Heart right ventricle (tissue), 16 donors: ENCODE measurements at regions not wholly inside any gene's neighbourhood (a gene's known extent, or its start where the extent isn't known, plus 50 kb on each side); places are given as distances from the start of the nearest gene placed in this dataset.

Experiments
- ATAC-seq, 8 donors: fragments of 200-7000 bp; cut with Tn5 transposase; one replicate each; pipeline ENCODE4 v1.9.1; 2020; ENCODE audit warnings: mild to moderate bottlenecking in 8 of 8, moderate library complexity in 8 of 8, moderate number of reproducible peaks in 1 of 8
- DNase-seq, 2 donors: peaks; one replicate each; pipeline ENCODE4 v3.0.0-alpha.2; 2020
- H3K27ac ChIP-seq, 10 donors: fragments of 200-600 bp; sonication (generic) in 2 of 10; one replicate each; pipeline versions ENCODE4 v1.5.0 to v1.8.0; 2020 to 2022; ENCODE audit warnings: mild to moderate bottlenecking in 3 of 10
- H3K27me3 ChIP-seq, 7 donors: fragments of 200-600 bp; one replicate each; pipeline ENCODE4 v1.8.0; 2021 to 2022; ENCODE audit warnings: mild to moderate bottlenecking in 2 of 7
- H3K36me3 ChIP-seq, 9 donors: fragments of 200-600 bp; sonication (generic) in 1 of 9; one replicate each; pipeline versions ENCODE4 v1.5.0 to v1.8.0; 2020 to 2022; ENCODE audit warnings: mild to moderate bottlenecking in 2 of 9
- H3K4me1 ChIP-seq, 9 donors: fragments of 200-600 bp; sonication (generic) in 1 of 9; one replicate each; pipeline versions ENCODE4 v1.5.0 to v1.8.0; 2020 to 2022; ENCODE audit warnings: mild to moderate bottlenecking in 4 of 9
- H3K4me3 ChIP-seq, 10 donors: fragments of 200-600 bp; sonication (generic) in 2 of 10; one replicate each; pipeline versions ENCODE4 v1.5.0 to v1.8.0; 2020 to 2022; ENCODE audit warnings: mild to moderate bottlenecking in 7 of 10, moderate library complexity in 2 of 10
- H3K9me3 ChIP-seq, 11 donors: fragments of 200-600 bp in 10 of 11; sonication (generic) in 2 of 11; one replicate each; pipeline versions ENCODE4 v1.5.0 to v1.8.0; 2013 to 2022; ENCODE audit warnings: mild to moderate bottlenecking in 2 of 11, control low read depth in 1 of 11, moderate library complexity in 1 of 11
- WGBS, 2 donors: extraction: QIAGEN DNeasy Blood & Tissue Kit; methylation state at CpG; one replicate each; pipeline ENCODE4 v1.1.7; 2013; ENCODE audit warnings: inconsistent platforms in 1 of 2; 5-methylcytosine and 5-hydroxymethylcytosine counted together
- intact Hi-C, 10 donors: fragments of 100-400 bp; cut with DNase I; formaldehyde crosslinking; loops; one replicate each; pipeline versions ENCODE4 v1.11.1 to v1.14.2; 2022
- TF ChIP-seq, protein P1 (sequence below), 9 donors: fragments of 200-600 bp; sonication (generic) in 2 of 9; IDR thresholded peaks; one replicate each; pipeline versions ENCODE4 v1.5.0 to v1.8.0; 2021 to 2022; ENCODE audit warnings: antibody characterized with exemption in 9 of 9, mild to moderate bottlenecking in 5 of 9, moderate library complexity in 1 of 9
- donor health status: Arrhythmogenic right ventricular cardiomyopathy.
- donor health status: ischemic (EF 13 %, LVEDD 7.1; RV severe dilation, severe dysfunction).
- donor health status: healthy with polysubstance abuse.
- donor health status: DM: no; HTN: yes; CAD: no.
- donor health status: DM: no; HTN: no; CAD: no.
- donor health status: ischemic (EF 25% LVEDD 6.9; RV normal size, moderate dysfunction).
- donor health status: ischemic (EF 25% LVEDD 5.7; RV mildly dilated, moderate dysfunction).
- donor health status: healthy.
- donor health status: DM: yes; HTN: yes; CAD: no.
- donor health status: Ischemic cardiomyopathy.
- donor health status: ischemic (EF 35%, LVEDD 5.7; RV mildly dilated, moderate dysfunction).
- donor health status: nonischemic (EF 11% LVEDD 7.7; RV severe dilation, severe dysfunction).
- donor health status: DM: yes; HTN: yes; CAD: no.
- donor health status: PGD.
- donor health status: ischemic (EF 29% LVEDD 5.4; RV normal size, mild dysfunction).
- donor health status: nonischemic (EF 23%, LVEDD 6.1; RV moderate dilation, normal function).

DNA sequence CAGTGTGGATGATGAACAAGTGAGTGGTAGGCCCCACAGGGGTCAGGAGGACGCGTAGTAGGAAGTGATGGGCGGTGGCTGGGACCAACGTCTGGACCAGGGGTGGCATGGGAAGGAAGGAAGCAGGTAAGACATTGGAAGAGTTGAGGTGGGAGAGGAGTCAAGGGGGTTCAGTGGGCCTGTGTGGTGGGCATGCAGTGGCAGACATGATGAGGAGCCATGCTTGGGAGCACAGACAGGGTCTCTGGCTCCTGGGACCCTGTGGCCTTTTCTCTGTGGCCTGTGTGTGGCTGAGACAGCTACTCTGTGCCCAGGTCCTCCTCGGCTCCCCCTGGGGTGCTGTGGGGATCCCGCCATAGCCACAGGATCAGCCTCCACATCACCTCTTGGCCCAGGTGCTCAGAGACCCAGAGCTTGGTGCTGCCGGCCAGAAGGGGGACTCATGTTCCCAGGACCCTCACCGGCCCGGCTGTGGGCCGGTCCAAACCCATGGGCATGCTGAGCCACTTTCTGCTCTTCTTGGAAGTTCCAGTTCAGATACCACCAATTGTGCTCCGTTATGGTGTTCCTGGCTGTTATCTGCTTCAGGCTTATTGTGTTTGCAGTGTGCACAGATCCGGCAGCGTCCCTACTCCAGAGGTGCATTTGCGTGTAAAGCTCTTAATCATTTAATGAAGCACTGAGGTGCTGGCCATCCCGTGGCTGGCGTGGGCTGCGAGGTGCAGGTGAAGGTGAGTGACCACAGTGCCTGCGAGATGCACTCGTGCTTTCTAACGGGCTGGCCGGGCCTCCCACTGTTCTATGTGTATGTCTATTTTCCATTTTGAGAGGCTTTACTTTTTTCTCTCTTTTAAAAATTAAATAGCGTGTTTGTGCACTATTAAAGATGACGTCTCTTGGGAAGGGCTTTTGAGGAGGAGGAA, 147.9 kb downstream of the TEX29 start:
- TF ChIP-seq, protein P1, sequence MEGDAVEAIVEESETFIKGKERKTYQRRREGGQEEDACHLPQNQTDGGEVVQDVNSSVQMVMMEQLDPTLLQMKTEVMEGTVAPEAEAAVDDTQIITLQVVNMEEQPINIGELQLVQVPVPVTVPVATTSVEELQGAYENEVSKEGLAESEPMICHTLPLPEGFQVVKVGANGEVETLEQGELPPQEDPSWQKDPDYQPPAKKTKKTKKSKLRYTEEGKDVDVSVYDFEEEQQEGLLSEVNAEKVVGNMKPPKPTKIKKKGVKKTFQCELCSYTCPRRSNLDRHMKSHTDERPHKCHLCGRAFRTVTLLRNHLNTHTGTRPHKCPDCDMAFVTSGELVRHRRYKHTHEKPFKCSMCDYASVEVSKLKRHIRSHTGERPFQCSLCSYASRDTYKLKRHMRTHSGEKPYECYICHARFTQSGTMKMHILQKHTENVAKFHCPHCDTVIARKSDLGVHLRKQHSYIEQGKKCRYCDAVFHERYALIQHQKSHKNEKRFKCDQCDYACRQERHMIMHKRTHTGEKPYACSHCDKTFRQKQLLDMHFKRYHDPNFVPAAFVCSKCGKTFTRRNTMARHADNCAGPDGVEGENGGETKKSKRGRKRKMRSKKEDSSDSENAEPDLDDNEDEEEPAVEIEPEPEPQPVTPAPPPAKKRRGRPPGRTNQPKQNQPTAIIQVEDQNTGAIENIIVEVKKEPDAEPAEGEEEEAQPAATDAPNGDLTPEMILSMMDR (IDR thresholded peaks at IDR 0.05), result no peak
- H3K4me3 ChIP-seq, result no peak overlapping the region
- no peak overlapping the region for H3K27ac ChIP-seq
- no peaks in the 10 kb centered on the region for H3K36me3 ChIP-seq
- H3K9me3 ChIP-seq, result peaks cover 0 to 7% (median 0%) of the 10 kb centered on the region in 11 donors
- peaks cover 0 to 68% (median 43%) of the 10 kb centered on the region in 7 donors for H3K27me3 ChIP-seq
- DNase-seq (no peak), ATAC-seq (no peak)
- no peaks in the 10 kb centered on the region for H3K4me1 ChIP-seq
- 87 to 89% methylated on average over 23 of the region's 23 CpGs for WGBS, 2 donors
- intact Hi-C loops, result loop anchor here in 1 of 10 donors (10.0 kb wide), 1 partner anchor 403 kb away; no protein-coding TSS in a partner anchor

DNA sequence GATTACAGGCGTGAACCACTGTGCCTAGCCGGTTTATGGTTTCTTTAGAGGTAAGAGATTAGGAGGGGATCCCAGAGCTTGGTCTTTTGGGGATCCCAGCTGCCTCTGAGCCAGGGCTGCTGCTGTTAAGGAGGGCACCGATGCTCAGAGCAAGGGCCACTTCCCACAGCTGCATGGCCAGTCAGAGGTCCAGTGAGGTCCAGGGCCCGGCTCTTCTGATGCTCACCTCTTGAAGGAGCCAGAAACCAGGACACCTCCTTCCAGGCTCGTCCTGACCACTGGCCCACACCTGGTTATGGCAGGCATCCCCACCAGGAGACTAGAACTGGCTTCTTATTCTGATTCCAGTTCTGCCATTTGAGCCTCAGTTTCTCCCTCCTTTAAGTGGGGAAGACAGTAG, 149.0 kb downstream of the TEX29 start:
- Histone ChIP-seq H3K27ac (no peak overlapping the region), H3K4me3 (no peak overlapping the region), H3K4me1 (no peaks in the 10 kb centered on the region), H3K36me3 (no peaks in the 10 kb centered on the region), H3K27me3 (peaks cover 0 to 63% (median 34%) of the 10 kb centered on the region in 7 donors), H3K9me3 (peaks cover 0 to 7% (median 0%) of the 10 kb centered on the region in 11 donors)
- intact Hi-C loops, result loop anchor here in 1 of 10 donors (10.0 kb wide), 1 partner anchor 405 kb away; no protein-coding TSS in a partner anchor
- no peak for DNase-seq
- WGBS, 2 donors, result 84 to 85% methylated on average over 5 of the region's 5 CpGs
- TF ChIP-seq, protein P1 (IDR thresholded peaks at IDR 0.05), result no peak
- ATAC-seq, result no peak

DNA sequence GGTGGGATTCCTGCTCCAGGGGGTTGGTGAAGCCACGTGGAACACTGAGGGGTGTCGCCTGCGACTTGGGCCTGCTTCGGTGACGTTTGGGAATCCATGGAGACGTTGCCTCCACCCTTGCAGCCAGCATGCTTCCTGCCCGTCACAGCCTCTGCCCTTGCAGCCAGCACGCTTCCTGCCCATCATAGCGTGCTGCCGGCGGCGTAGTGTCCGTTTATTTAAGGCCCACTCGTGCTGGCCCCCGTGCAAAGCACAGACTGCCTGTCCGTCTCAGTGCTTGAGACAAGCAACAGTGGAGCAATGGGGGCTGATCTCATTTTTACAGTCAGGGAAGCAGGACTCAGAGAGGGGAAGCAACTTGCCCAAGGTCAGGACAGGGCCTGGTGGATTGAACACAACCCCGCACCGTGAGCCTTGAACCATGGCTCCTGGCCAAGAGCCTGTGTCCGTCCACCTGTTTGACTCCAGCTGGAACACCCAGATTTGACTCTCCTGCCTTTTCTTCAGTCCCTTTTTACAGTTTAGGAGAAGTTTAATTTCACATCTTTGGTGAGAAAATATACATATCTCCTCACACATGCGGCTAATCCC, 149.6 kb downstream of the TEX29 start:
- H3K27me3 ChIP-seq, result peaks cover 0 to 58% (median 31%) of the 10 kb centered on the region in 7 donors

DNA sequence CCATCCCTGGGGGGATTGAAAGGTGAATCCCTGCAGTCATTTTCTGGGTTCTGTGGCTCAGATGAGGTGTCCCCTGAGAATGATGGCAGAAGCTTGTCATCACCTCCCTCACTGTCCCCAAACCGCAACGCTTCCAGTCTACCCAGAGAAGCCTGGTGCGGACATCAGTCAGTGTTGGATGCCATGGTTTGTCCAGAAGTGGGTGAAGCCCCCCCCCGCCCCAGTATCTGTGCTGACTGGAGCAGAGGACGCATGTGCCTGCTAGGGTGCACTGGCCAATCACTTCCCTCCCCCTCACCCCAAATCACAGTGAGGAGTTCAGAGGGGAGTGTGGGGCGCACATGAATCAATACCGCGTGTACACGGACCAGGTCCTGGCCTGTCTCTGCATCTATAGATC, 150.5 kb downstream of the TEX29 start:
- no peak overlapping the region for H3K27ac ChIP-seq
- peaks cover 0 to 53% (median 30%) of the 10 kb centered on the region in 7 donors for H3K27me3 ChIP-seq
- intact Hi-C loops, result loop anchor here in 5 of 10 donors (5.0 kb wide), 3 partner anchors 971 to 1136 kb away; no protein-coding TSS in a partner anchor
- WGBS, 2 donors, result 83 to 89% methylated on average over 9 of the region's 9 CpGs
- H3K36me3 ChIP-seq, result no peaks in the 10 kb centered on the region
- H3K9me3 ChIP-seq, result peaks cover 0 to 7% (median 0%) of the 10 kb centered on the region in 11 donors
- DNase-seq (no peak), ATAC-seq (peak in 1 of 8 donors; percentile 25)
- H3K4me3 ChIP-seq, result no peak overlapping the region
- TF ChIP-seq, protein P1 (IDR thresholded peaks at IDR 0.05), result no peak
- H3K4me1 ChIP-seq, result no peaks in the 10 kb centered on the region

More for the DNA sequence above, 149.6 kb downstream of the TEX29 start:
- 59 to 68% methylated on average over 20 of the region's 20 CpGs for WGBS, 2 donors
- no peak overlapping the region for H3K27ac ChIP-seq
- TF ChIP-seq, protein P1 (IDR thresholded peaks at IDR 0.05), result no peak
- H3K36me3 ChIP-seq, result no peaks in the 10 kb centered on the region
- H3K9me3 ChIP-seq, result peaks cover 0 to 7% (median 0%) of the 10 kb centered on the region in 11 donors
- intact Hi-C loops, result loop anchor here in 5 of 10 donors (5.0 to 10.0 kb wide), 4 partner anchors 405 to 1137 kb away; no protein-coding TSS in a partner anchor
- ATAC-seq (no peak), DNase-seq (no peak)
- H3K4me3 ChIP-seq, result no peak overlapping the region
- H3K4me1 ChIP-seq, result no peaks in the 10 kb centered on the region
